GM06990 (cell line): ENCODE measurements at regions not wholly inside any gene's neighbourhood (a gene's known extent, or its start where the extent isn't known, plus 50 kb on each side); places are given as distances from the start of the nearest gene placed in this dataset.

Experiments
- DNase-seq: peaks from one replicate; pipeline ENCODE4 v3.0.0-alpha.2; 2011; ENCODE audit not compliant: insufficient read length; ENCODE audit errors: extremely low read depth
- H3K27me3 ChIP-seq: replicated peaks from 2 replicates; pipeline ENCODE4 v1.6.0; 2011; ENCODE audit warnings: low read length; ENCODE audit not compliant: control insufficient read depth, insufficient read depth
- H3K36me3 ChIP-seq: 2 replicates; pipeline ENCODE4 v1.5.1; 2011; ENCODE audit warnings: low read length; ENCODE audit not compliant: control insufficient read depth, insufficient read depth
- H3K4me3 ChIP-seq: replicated peaks from 2 replicates; pipeline ENCODE4 v1.5.1; 2011; ENCODE audit warnings: low read depth, mild to moderate bottlenecking, control low read depth, low read length
- TF ChIP-seq, protein P1 (sequence below): IDR thresholded peaks from 2 replicates; pipeline ENCODE4 v1.5.1; 2011; ENCODE audit warnings: low read length, control low read depth, mild to moderate bottlenecking, inconsistent platforms; ENCODE audit not compliant: insufficient read depth, poor library complexity, severe bottlenecking

DNA sequence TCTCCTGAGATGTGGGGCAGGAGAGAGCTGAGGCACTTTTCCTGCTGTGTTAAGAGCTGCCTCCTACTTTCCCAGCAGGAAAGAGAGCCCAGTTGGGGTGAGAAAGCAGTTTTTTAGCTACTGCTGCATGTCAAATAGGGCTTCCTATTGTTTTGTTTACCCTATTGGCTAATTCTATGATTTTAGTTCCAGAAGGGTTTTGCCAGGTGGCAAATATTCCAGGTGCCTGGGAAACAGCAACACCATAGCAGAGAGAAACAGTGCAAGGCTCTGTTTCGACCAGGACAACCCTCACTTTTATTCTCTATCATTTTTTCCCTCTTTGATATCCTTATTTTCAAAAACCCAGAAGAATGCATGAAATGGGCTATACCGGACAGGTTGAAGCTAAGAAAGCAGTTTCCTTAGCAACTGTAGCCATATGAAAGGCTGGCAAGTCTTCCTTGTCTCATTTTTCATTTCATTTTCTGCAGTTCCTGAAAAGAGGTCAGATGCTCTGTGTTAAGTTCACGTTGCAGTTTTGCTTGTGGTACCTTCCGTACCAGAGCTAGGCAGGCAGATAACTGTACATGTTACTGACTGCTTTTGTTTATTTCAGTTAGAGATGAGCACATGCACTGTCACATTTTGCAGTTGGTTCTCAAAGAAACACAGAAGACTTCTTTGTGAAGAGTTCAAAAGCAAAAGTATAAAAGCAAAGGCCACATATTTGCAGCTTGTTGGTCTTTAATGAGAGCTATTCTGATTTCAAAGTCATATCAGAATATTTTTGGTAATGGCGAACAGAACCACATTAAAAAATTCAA, 84.8 kb downstream of the AQP4 start:
- no peak overlapping the region for H3K4me3 ChIP-seq
- TF ChIP-seq, protein P1, sequence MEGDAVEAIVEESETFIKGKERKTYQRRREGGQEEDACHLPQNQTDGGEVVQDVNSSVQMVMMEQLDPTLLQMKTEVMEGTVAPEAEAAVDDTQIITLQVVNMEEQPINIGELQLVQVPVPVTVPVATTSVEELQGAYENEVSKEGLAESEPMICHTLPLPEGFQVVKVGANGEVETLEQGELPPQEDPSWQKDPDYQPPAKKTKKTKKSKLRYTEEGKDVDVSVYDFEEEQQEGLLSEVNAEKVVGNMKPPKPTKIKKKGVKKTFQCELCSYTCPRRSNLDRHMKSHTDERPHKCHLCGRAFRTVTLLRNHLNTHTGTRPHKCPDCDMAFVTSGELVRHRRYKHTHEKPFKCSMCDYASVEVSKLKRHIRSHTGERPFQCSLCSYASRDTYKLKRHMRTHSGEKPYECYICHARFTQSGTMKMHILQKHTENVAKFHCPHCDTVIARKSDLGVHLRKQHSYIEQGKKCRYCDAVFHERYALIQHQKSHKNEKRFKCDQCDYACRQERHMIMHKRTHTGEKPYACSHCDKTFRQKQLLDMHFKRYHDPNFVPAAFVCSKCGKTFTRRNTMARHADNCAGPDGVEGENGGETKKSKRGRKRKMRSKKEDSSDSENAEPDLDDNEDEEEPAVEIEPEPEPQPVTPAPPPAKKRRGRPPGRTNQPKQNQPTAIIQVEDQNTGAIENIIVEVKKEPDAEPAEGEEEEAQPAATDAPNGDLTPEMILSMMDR, result no peak

GRCh38 chr18:26778054-26778393, 87.5 kb downstream of the AQP4 start:
- TF ChIP-seq, protein P1, result no peak
- H3K4me3 ChIP-seq, result no peak overlapping the region
- H3K27me3 ChIP-seq, result no peaks in the 10 kb centered on the region
- no peaks in the 10 kb centered on the region for H3K36me3 ChIP-seq
- no peak for DNase-seq

More for the DNA sequence above, 84.8 kb downstream of the AQP4 start:
- DNase-seq, result no peak
- H3K36me3 ChIP-seq, result no peaks in the 10 kb centered on the region
- H3K27me3 ChIP-seq, result no peaks in the 10 kb centered on the region

GRCh38 chr18:26777351-26778053, 88.0 kb downstream of the AQP4 start:
- no peak for DNase-seq
- Histone ChIP-seq H3K36me3 (no peaks in the 10 kb centered on the region), H3K4me3 (no peak overlapping the region), H3K27me3 (no peaks in the 10 kb centered on the region)
- TF ChIP-seq, protein P1, result no peak

DNA sequence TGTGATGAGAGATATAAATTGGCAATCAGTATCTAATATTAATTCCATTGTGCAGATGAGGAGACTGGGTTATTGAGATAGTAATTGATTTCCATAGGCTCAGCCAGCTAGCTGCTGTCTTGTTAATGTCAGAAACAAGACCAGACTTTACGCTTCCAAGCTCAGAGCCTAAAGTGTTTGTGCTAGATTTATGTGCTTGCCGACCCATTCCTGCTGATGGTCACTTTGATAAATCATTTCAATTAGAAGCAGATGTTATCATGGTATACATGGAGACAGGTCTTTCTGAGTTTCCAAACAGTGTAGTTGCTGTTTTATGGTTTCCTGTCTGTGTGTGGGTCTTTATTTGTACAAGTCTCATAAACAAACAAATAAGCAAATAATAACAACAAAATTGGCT, 92.8 kb downstream of the AQP4 start:
- no peak for DNase-seq
- H3K36me3 ChIP-seq, result no peaks in the 10 kb centered on the region
- TF ChIP-seq, protein P1, result no peak
- no peaks in the 10 kb centered on the region for H3K27me3 ChIP-seq
- no peak overlapping the region for H3K4me3 ChIP-seq

DNA sequence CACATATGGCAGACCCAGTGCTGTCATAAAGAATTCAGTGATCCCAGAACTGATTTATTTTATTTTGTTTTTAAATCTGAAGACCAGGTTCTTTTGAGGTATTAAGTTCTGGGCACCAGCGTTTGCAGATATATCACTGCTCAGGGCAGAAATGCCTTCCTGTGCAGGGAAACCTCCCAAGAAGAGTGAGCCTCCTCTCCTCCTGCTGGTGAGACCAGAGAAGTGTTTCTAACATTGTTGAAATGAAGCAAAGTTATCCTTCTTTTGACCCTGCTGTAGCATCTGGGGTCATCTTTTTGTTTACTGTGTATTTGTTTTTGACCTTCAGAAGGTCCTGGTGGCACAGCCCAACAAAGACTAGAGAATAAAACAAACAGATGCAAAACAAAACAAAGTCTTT, 94.0 kb downstream of the AQP4 start:
- Histone ChIP-seq H3K36me3 (no peaks in the 10 kb centered on the region), H3K27me3 (no peaks in the 10 kb centered on the region), H3K4me3 (no peak overlapping the region)
- no peak for DNase-seq
- TF ChIP-seq, protein P1, result peak; percentile 52
